ENCODE measurements at regions not wholly inside any gene's neighbourhood (a gene's known extent, or its start where the extent isn't known, plus 50 kb on each side); places are given as distances from the start of the nearest gene placed in this dataset.

- TF ChIP-seq CTCF (conservative IDR thresholded peaks at IDR 0.05; ENCODE audit: low read length), result no peak
- no peak overlapping the region for H3K4me3 ChIP-seq (ENCODE audit: low read length)
- DNase-seq (ENCODE audit: low read depth), result no peak
Measured at GRCh38 chr2:149782572-149782971, 195.0 kb upstream of the MMADHC start.

GRCh38 chr2:149781263-149781808 lies 193.8 kb upstream of the MMADHC start:
- no peak overlapping the region for H3K4me3 ChIP-seq (ENCODE audit: low read length)
- no peak for TF ChIP-seq CTCF (conservative IDR thresholded peaks at IDR 0.05; ENCODE audit: low read length)
- DNase-seq (ENCODE audit: low read depth), result no peak

GRCh38 chr2:149773006-149773405 lies 185.4 kb upstream of the MMADHC start:
- TF ChIP-seq CTCF (conservative IDR thresholded peaks at IDR 0.05; ENCODE audit: low read length), result no peak
- DNase-seq (ENCODE audit: low read depth), result no peak
- H3K4me3 ChIP-seq (ENCODE audit: low read length), result no peak overlapping the region

- H3K4me3 ChIP-seq (ENCODE audit: low read length), result no peak overlapping the region
- no peak for TF ChIP-seq CTCF (conservative IDR thresholded peaks at IDR 0.05; ENCODE audit: low read length)
- DNase-seq (ENCODE audit: low read depth), result peak; percentile 56
Measured at GRCh38 chr2:149768320-149768799, 180.8 kb upstream of the MMADHC start.

- peak; percentile 74 for DNase-seq (ENCODE audit: low read depth)
- no peak for TF ChIP-seq CTCF (conservative IDR thresholded peaks at IDR 0.05; ENCODE audit: low read length)
- H3K4me3 ChIP-seq (ENCODE audit: low read length), result no peak overlapping the region; the same call in 1 of the 2 replicates
Measured at GRCh38 chr2:149767516-149767974, 180.0 kb upstream of the MMADHC start.

- no peak overlapping the region for H3K4me3 ChIP-seq (ENCODE audit: low read length)
- no peak for TF ChIP-seq CTCF (conservative IDR thresholded peaks at IDR 0.05; ENCODE audit: low read length)
- peak; percentile 76 for DNase-seq (ENCODE audit: low read depth)
Measured at GRCh38 chr2:149766339-149766738, 178.8 kb upstream of the MMADHC start.

- H3K4me3 ChIP-seq (ENCODE audit: low read length), result no peak overlapping the region
- no peak for DNase-seq (ENCODE audit: low read depth)
- TF ChIP-seq CTCF (conservative IDR thresholded peaks at IDR 0.05; ENCODE audit: low read length), result no peak
Measured at GRCh38 chr2:149765636-149766035, 178.1 kb upstream of the MMADHC start.

Data from AG10803 (cell line).